Stimulated activated CD4-positive, alpha-beta T cell treated with anti-CD3 and anti-CD28 coated beads, Interleukin-4, amount 100 ng/mL, for 4 hours (primary cell): ENCODE measurements at regions not wholly inside any gene's neighbourhood (a gene's known extent, or its start where the extent isn't known, plus 50 kb on each side); places are given as distances from the start of the nearest gene placed in this dataset.
"Not testable (repeated sequence)": the region's sequence is repeated elsewhere in the genome, so short reads cannot be mapped to it uniquely, and the experiment has no call there.

Experiments
- DNase-seq, 2 experiments: peaks; one replicate each; pipeline ENCODE4 v3.0.0-alpha.2; 2020

DNA sequence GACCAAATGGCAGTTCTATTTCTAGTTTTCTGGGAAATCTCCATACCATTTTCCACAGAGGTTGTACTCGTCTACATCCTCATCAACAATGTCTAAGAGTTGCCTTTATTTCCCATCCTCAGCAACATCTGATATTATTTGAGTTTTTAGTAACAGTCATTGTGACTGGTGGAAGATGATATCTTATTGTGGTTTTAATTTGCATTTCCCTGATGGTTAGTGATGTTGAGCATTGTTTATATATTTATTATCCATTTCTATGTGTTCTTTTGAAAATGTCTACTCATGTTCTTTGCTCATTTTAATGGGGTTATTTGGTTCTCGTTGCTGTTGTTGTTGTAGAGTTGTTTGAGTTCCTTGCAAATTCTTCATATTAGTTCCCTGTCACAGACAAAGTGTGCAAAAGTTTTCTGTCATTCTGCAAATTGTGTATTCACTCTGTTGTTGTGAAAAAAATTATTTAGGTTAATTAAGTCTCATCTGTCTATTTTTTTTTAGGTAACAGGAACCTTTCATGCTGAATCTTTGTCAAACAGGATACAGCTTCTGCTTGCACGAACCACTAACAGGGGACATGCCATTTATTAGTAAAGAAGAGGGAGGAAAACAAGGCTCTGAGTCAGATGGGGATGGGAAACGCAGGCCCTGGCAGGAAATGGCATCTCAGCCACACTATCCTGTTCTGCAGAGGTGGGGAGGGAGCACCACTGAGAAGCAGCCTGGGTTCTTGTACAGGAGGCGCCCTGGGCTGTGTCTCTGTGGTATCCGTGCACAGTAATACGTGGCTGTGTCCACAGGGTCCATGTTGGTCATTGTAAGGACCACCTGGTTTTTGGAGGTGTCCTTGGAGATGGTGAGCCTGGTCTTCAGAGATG is 1196.7 kb downstream of the TMEM121 start:
- DNase-seq, result not testable (repeated sequence)

DNA sequence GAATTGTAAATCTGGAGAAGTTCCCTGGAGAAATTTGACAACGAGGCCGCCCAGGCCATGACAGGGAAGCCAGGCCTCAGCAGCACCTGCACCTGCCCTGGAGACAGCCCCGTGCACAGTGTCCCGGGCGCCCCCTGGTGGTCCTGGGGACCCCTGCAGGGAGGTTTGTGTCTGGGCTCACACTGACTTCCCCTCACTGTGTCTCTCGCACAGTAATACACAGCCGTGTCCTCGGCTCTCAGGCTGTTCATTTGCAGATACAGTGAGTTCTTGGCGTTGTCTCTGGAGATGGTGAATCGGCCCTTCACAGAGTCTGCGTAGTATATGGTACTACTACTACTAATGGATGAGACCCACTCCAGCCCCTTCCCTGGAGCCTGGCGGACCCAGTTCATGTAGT is 1201.6 kb downstream of the TMEM121 start:
- not testable (repeated sequence) for DNase-seq

DNA sequence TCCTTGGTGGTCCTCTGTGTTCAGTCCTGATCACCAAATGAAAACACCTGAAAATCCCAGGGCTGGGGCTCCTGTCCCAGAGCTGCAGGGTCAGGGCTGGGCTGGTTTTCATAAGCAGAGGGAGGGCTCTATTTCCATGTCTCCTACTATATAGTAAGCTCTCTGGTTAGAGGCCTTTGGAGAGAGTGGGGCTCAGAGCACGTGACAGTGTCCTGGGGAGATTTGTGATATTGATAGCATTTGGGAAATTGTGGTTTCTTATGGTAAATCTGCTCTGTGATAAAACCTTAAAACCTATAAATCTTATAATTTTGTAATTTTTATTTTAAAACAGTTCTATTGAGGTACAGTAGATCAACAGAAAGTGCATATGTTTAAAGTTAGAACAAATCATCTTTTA is 1202.2 kb downstream of the TMEM121 start:
- no peak for DNase-seq

GRCh38 chr14:106729551-106729950 is 1203.2 kb downstream of the TMEM121 start:
- no peak for DNase-seq

- DNase-seq, result no peak
These were observed 1207.4 kb downstream of the TMEM121 start for GRCh38 chr14:106733771-106734170.

- no peak for DNase-seq
These were observed 1210.6 kb downstream of the TMEM121 start for GRCh38 chr14:106737021-106737420.

DNA sequence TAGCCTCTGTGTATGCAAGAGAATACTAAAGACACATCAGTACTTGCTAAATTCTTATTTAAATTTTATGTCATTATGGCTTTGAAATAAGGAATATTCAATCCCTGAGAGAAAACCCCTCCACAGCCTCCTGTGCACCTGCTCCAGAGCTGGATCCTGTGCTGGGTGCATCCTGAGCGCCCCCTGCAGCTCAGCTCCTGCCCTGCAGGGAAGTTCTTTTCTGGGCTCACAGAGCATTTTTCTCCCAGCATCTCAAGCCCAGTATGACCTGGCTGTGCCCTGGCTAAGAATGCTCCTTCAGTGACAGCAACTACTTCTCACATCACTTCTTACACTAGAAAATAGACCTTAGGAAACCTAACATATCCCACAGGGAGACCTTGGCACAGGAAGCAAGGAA is 1211.7 kb downstream of the TMEM121 start:
- no peak for DNase-seq

DNA sequence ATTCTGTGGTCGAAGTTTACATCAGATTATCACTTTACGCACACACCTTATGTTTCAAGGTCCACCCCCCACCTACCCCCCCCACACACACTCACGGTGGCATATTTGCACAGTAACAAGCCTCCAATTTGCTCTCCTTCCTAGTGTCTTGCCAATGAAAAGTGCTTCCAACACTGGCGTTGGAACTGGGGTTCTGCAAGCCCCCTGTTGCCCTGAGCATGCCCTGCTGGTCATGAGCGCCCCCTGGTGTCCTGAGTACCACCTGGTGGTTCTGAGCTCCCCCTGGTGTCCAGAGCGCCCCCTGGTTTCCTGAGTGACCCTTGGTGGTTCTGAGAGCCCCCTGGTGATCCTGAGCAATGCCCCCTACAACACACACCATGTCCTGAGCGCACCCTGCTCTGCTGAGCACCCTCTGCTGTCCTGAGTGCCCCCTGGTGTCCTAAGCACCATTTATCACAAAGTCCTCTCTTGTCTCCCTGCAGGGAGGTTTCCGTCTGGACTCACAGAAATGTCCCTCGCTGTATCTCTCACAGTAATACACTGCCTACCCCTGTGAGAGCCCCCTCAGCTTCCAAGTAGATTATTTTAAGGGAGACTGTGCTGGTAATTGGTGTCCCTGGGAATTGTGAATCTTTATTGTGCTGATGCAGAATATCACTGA is 1212.3 kb downstream of the TMEM121 start:
- not testable (repeated sequence) for DNase-seq

GRCh38 chr14:106741086-106741827 is 1214.9 kb downstream of the TMEM121 start:
- DNase-seq, result not testable (repeated sequence)

DNA sequence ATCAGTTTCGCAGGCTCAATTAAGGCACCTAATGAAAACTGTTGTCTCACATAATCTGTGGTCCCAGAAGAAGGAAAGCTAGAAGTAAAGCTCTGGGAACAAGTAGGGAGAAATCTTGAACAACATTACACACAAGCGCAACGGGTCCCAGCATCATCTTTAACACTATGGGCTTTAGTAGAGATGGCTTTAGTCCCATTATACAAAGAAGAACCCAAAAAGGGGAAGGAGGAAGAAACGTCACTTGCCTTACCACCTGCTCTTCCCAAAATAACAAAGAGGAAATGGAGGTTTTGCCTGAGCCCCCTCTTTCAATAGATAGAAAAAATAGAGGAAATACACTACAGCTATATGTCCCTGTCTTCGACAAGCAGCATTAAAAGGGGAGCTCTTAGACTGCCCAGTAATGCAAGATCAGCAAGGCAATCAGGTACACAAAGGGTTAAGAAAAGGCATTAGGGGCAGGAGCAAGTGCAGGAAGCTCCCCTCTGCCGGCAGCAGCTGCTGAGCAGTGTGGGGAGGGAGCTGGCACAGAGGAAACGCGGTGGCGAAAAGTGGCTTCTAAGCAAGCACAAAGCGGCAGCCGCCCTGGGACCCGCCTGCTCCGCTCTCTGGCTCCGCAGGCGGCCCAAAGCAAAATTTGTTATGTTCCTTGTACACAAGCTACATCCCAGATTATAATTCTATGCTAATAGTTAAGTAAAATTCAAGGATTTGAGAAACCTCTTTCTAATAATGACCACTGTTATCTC is 1218.8 kb downstream of the TMEM121 start:
- DNase-seq, result not testable (repeated sequence)

- DNase-seq, result not testable (repeated sequence)
These were observed 1223.7 kb downstream of the TMEM121 start for GRCh38 chr14:106750089-106750488.

DNA sequence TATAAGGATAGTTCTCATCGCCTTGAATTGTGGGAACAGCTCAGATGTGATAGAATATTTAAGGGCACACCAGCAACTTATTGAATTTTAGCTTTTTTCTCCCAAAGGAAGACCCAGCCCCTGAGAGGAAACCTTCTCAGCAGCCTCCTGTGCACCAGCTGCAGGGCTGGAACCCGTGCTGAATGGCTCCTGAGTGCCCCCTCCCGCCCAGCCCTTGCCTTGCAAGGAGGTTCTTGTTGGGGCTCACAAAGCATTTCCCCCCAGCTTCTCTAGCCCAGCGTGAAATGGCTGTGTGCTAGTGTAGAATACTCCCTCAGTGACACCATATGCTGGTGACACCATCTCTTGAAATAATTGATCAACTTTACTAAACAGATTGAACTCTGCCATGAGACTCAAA is 1227.4 kb downstream of the TMEM121 start:
- DNase-seq, result not testable (repeated sequence)

DNA sequence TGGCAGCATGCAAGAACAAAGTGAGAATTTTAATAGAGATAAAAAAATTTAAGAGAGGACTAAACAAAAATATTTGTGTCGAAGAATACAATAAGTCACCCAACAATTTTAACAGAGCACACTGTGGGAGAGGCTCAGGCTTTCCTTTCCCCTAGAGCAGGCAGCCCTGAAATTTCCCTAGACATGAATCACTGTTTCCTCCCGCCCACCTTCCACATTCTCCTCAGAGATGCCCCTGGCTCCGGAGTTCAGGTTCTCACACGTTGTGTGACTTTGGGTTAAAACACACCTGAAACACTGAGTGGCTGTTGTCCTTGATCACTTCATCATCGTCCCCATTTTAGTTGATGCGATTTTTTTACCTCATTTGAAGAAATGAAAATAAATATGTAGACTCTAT is 1231.1 kb downstream of the TMEM121 start:
- not testable (repeated sequence) for DNase-seq

DNA sequence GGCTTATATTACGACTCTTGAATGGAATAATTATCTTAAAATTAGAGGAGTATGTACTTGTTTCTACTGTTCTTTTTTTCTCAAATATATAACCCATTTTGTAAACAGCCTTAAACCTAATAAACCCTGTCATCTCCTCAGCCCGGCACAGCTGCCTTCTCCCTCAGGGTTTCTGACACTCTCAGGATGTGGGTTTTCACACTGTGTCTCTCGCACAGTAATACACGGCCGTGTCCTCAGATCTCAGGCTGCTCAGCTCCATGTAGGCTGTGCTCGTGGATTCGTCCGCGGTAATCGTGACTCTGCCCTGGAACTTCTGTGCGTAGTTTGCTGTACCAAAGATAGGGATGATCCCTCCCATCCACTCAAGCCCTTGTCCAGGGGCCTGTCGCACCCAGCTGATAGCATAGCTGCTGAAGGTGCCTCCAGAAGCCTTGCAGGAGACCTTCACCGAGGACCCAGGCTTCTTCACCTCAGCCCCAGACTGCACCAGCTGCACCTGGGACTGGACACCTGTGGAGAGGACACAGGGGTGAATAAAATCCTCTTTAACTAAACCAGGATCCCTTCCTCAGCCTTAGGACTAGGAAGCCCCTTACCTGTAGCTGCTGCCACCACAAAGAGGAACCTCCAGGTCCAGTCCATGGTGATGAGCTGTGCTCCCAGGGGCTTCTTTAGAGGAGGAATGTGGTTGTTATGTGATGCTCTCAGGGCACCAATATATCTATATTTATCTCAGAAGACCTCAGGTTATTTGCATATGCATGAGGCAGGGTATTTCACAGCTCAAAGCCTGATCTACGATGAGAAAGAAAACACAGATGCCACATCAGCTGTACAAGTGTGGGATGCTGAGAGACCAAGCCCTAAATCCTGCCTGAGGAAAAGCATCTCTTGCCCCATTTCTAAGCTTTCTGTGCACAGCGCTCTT is 1235.8 kb downstream of the TMEM121 start:
- not testable (repeated sequence) for DNase-seq

GRCh38 chr14:106764968-106765369 is 1238.6 kb downstream of the TMEM121 start:
- not testable (repeated sequence) for DNase-seq

DNA sequence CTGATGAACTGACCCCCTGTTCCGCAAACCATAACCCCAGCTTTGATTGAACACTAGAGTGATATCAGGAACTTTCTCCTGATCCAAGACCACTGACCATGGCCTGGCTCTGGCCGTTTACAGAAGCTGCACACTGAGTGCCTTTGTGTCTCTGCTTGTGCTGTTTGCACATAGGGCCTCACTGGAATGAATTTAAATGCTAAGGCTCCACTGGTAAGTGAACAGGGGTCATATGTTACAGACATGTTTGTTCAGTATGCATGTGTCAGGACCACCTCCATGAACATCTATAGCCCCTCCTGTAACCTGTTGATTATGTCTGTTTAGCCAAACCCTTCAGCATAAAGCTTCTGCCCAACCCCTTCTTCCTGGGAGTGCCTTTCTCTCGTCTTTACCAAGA is 1239.8 kb downstream of the TMEM121 start:
- no peak for DNase-seq

DNA sequence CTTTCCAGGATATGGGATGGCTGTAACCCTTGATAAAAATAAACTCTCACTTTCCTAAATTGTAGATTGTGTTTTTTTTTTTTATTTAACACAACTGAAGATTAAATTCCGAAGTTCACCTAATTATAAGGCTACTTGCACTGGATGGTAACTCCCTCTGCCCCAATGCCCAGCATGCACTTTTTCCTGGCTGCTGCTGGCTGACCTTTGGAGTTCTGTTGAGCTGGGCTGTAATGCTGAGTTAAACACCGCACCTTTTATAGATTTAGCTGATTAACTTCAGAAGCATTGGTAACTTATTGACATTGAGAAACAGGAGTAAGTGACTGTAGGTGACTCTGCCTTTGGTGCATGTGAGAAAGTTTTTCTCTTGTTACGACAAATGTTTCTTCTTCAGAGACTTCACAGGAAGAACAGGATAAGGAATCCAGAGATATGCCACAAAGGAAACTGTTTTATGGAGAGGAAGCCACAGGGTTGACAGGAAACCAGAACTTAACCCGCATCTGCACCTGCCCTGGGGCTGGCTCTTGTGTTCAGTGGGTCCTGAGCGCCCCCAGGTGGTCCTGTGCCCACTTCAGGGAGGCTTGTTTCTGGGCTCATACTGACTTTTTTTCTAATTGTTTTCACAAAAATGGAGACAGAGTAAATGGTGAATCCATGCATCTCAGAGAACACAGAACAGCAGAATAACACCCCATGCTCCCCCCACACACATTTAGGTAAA is 1240.3 kb downstream of the TMEM121 start:
- DNase-seq, result peak; percentile 54 to 62

DNA sequence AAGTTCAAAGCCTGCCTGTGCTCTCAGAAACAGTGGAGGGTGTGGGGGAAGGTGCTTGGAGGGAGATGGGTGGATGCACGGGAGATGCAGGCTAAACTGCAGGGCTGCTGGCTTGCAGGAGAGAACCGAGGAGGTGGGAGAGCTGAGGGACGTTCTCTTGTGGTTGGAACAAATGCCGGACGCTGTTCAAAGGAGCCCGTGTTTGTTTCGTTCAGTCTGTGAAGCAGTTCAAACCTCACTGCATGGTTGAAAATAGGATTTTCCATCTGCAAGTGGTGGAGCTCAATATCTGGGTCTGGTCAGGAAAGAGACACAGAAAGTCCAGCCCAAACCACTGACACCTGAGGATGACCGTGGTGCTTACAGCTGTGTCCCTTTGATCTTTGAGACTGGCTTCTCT is 1241.8 kb downstream of the TMEM121 start:
- not testable (repeated sequence) for DNase-seq

GRCh38 chr14:106768972-106769700 is 1242.8 kb downstream of the TMEM121 start:
- DNase-seq, result not testable (repeated sequence)

DNA sequence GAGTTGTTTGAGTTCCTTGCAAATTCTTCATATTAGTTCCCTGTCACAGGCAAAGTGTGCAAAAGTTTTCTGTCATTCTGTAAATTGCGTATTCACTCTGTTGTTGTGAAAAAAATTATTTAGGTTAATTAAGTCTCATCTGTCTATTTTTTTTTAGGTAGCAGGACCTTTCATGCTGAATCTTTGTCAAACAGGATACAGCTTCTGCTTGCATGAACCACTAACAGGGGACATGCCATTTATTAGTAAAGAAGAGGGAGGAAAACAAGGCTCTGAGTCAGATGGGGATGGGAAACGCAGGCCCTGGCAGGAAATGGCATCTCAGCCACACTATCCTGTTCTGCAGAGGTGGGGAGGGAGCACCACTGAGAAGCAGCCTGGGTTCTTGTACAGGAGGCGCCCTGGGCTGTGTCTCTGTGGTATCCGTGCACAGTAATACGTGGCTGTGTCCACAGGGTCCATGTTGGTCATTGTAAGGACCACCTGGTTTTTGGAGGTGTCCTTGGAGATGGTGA is 1243.8 kb downstream of the TMEM121 start:
- not testable (repeated sequence) for DNase-seq
